Osteocyte (in vitro differentiated cells): ENCODE measurements at regions not wholly inside any gene's neighbourhood (a gene's known extent, or its start where the extent isn't known, plus 50 kb on each side); places are given as distances from the start of the nearest gene placed in this dataset.

Source experiments
- DNase-seq: peaks from one replicate; pipeline ENCODE4 v3.0.0; 2021; ENCODE audit warnings: mixed read lengths; ENCODE audit not compliant: unreplicated experiment; ENCODE audit errors: extremely low spot score
- H3K27ac Mint-ChIP-seq: one replicate; pipeline ENCODE4 v1.8.0; 2021; ENCODE audit warnings: mild to moderate bottlenecking, mixed read lengths; ENCODE audit not compliant: unreplicated experiment
- H3K27me3 Mint-ChIP-seq: one replicate; pipeline ENCODE4 v1.8.0; 2021; ENCODE audit warnings: mixed read lengths; ENCODE audit not compliant: unreplicated experiment
- H3K36me3 Mint-ChIP-seq: one replicate; pipeline ENCODE4 v1.8.0; 2021; ENCODE audit warnings: mixed read lengths; ENCODE audit not compliant: unreplicated experiment
- H3K4me1 Mint-ChIP-seq: one replicate; pipeline ENCODE4 v1.8.0; 2021; ENCODE audit warnings: mixed read lengths; ENCODE audit not compliant: unreplicated experiment
- H3K4me3 Mint-ChIP-seq: one replicate; pipeline ENCODE4 v1.8.0; 2021; ENCODE audit warnings: mild to moderate bottlenecking, moderate library complexity, mixed read lengths; ENCODE audit not compliant: unreplicated experiment
- H3K9me3 Mint-ChIP-seq: one replicate; pipeline ENCODE4 v1.8.0; 2021; ENCODE audit warnings: mixed read lengths; ENCODE audit not compliant: unreplicated experiment
- CTCF ChIP-seq: fragments of 200-600 bp; sonication (generic); IDR thresholded peaks from 2 replicates; pipeline ENCODE4 v1.5.0; 2021; ENCODE audit warnings: antibody characterized with exemption, mild to moderate bottlenecking, moderate library complexity

- no peak for TF ChIP-seq CTCF
- Mint-ChIP-seq H3K27ac (no peak overlapping the region), H3K36me3 (no peaks in the 10 kb centered on the region), H3K4me1 (no peaks in the 10 kb centered on the region), H3K27me3 (no peaks in the 10 kb centered on the region), H3K9me3 (peaks cover 31% of the 10 kb centered on the region), H3K4me3 (no peak overlapping the region)
- no peak for DNase-seq
Measured at GRCh38 chr16:20225228-20225733, 102.0 kb downstream of the GP2 start.

GRCh38 chr16:20221208-20221607, 106.1 kb downstream of the GP2 start:
- Mint-ChIP-seq H3K36me3 (no peaks in the 10 kb centered on the region), H3K4me1 (no peaks in the 10 kb centered on the region), H3K4me3 (no peak overlapping the region), H3K27me3 (no peaks in the 10 kb centered on the region), H3K9me3 (peaks cover 38% of the 10 kb centered on the region), H3K27ac (no peak overlapping the region)
- no peak for TF ChIP-seq CTCF
- no peak for DNase-seq

- H3K4me1 Mint-ChIP-seq = no peaks in the 10 kb centered on the region
- no peak for DNase-seq
- no peak overlapping the region for H3K4me3 Mint-ChIP-seq
- no peaks in the 10 kb centered on the region for H3K27me3 Mint-ChIP-seq
- H3K36me3 Mint-ChIP-seq = no peaks in the 10 kb centered on the region
- TF ChIP-seq CTCF = no peak
- peaks cover 37% of the 10 kb centered on the region for H3K9me3 Mint-ChIP-seq
- no peak overlapping the region for H3K27ac Mint-ChIP-seq
Measured at GRCh38 chr16:20218093-20218492, 109.2 kb downstream of the GP2 start.

- DNase-seq = no peak
- H3K36me3 Mint-ChIP-seq = no peaks in the 10 kb centered on the region
- H3K9me3 Mint-ChIP-seq = peaks cover 32% of the 10 kb centered on the region
- H3K27ac Mint-ChIP-seq = no peak overlapping the region
- H3K27me3 Mint-ChIP-seq = no peaks in the 10 kb centered on the region
- H3K4me1 Mint-ChIP-seq = no peaks in the 10 kb centered on the region
- H3K4me3 Mint-ChIP-seq = no peak overlapping the region
- TF ChIP-seq CTCF = no peak
Measured at GRCh38 chr16:20216591-20217217, 110.6 kb downstream of the GP2 start.

- H3K27ac Mint-ChIP-seq = no peak overlapping the region
- H3K9me3 Mint-ChIP-seq = peaks cover 21% of the 10 kb centered on the region
- DNase-seq = no peak
- no peaks in the 10 kb centered on the region for H3K36me3 Mint-ChIP-seq
- H3K4me1 Mint-ChIP-seq = no peaks in the 10 kb centered on the region
- TF ChIP-seq CTCF = no peak
- no peak overlapping the region for H3K4me3 Mint-ChIP-seq
- no peaks in the 10 kb centered on the region for H3K27me3 Mint-ChIP-seq
Measured at GRCh38 chr16:20214401-20214800, 112.9 kb downstream of the GP2 start.
